MM.1S (cell line): ENCODE measurements at regions not wholly inside any gene's neighbourhood (a gene's known extent, or its start where the extent isn't known, plus 50 kb on each side); places are given as distances from the start of the nearest gene placed in this dataset.

ENCODE experiments used
- EZH2 ChIP-seq: fragments of 300-600 bp; sonication (generic); optimal IDR thresholded peaks from 2 replicates; pipeline ENCODE3; 2017; ENCODE audit warnings: low read depth, mild to moderate bottlenecking, antibody characterized with exemption, low read length, mixed read lengths
- EZH2phosphoT487 ChIP-seq: fragments of 300-600 bp; sonication (generic); IDR thresholded peaks from 2 replicates; pipeline ENCODE4 v1.6.1; 2018; ENCODE audit warnings: antibody characterized with exemption, low read length
- TF ChIP-seq, protein P1 (sequence below): fragments of 300-600 bp; sonication (generic); IDR thresholded peaks from 2 replicates; pipeline ENCODE4 v1.5.1; 2016; ENCODE audit warnings: antibody characterized with exemption, low read length, mixed read lengths

DNA sequence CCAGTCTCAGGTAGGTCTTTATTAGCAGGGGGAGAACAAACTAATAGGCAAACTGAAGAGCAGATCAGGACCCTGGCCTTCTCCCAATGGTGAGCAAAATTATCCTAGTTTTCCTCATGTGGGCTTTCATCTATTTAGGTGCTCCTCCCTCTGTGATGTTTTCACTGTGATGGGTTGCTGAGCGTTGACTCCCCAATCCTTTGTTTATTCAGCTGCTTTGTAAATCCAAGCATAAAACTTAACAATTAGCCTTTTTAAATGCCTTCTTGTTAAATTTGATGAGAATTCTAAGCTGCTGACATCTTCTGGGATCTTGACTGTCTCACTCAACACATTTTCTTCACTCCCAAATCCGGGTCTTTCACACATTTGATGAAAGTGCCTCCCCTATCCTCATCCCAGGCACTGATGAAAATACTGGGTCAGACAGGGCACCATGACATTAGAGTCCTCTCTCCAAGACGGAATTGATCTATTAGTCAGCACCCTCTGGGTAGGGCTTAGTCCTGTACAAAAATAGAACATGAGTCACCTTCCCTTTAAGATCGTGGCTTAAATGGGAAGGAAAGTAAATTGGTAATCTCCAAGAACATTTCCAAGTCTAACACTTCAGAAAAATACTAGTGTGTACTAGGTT is 199.3 kb upstream of the ISX start:
- TF ChIP-seq, protein P1, sequence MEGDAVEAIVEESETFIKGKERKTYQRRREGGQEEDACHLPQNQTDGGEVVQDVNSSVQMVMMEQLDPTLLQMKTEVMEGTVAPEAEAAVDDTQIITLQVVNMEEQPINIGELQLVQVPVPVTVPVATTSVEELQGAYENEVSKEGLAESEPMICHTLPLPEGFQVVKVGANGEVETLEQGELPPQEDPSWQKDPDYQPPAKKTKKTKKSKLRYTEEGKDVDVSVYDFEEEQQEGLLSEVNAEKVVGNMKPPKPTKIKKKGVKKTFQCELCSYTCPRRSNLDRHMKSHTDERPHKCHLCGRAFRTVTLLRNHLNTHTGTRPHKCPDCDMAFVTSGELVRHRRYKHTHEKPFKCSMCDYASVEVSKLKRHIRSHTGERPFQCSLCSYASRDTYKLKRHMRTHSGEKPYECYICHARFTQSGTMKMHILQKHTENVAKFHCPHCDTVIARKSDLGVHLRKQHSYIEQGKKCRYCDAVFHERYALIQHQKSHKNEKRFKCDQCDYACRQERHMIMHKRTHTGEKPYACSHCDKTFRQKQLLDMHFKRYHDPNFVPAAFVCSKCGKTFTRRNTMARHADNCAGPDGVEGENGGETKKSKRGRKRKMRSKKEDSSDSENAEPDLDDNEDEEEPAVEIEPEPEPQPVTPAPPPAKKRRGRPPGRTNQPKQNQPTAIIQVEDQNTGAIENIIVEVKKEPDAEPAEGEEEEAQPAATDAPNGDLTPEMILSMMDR: no peak
- no peak for TF ChIP-seq EZH2
- TF ChIP-seq EZH2phosphoT487: no peak
